Middle frontal gyrus (tissue), 1 donor: ENCODE measurements at regions not wholly inside any gene's neighbourhood (a gene's known extent, or its start where the extent isn't known, plus 50 kb on each side); places are given as distances from the start of the nearest gene placed in this dataset.

ENCODE experiments used
- DNase-seq: peaks from one replicate; pipeline ENCODE4 v3.0.0-alpha.2; 2015; ENCODE audit warnings: low spot score; ENCODE audit errors: extremely low spot score

GRCh38 chr3:16106050-16106449 is 68.4 kb upstream of the GALNT15 start:
- no peak for DNase-seq

- DNase-seq = no peak
These were observed 66.1 kb upstream of the GALNT15 start for GRCh38 chr3:16108424-16108823.

GRCh38 chr3:16109929-16110328 is 64.6 kb upstream of the GALNT15 start:
- DNase-seq = no peak

- DNase-seq = no peak
These were observed 61.5 kb upstream of the GALNT15 start for GRCh38 chr3:16112910-16113504.

GRCh38 chr3:16113704-16114103 is 60.8 kb upstream of the GALNT15 start:
- DNase-seq = no peak

GRCh38 chr3:16114429-16114828 is 60.1 kb upstream of the GALNT15 start:
- DNase-seq = no peak

GRCh38 chr3:16114930-16115329 is 59.5 kb upstream of the GALNT15 start:
- DNase-seq = no peak

- no peak for DNase-seq
These were observed 56.1 kb upstream of the GALNT15 start for GRCh38 chr3:16118396-16118795.

GRCh38 chr3:16119887-16120286 is 54.6 kb upstream of the GALNT15 start:
- DNase-seq = no peak

- DNase-seq = no peak
These were observed 53.1 kb upstream of the GALNT15 start for GRCh38 chr3:16121391-16121790.

GRCh38 chr3:16122155-16122554 is 52.3 kb upstream of the GALNT15 start:
- DNase-seq = no peak

GRCh38 chr3:16122661-16123060 is 51.8 kb upstream of the GALNT15 start:
- DNase-seq = no peak

- no peak for DNase-seq
These were observed 49.8 kb upstream of the GALNT15 start for GRCh38 chr3:16124636-16125035.
